22Rv1 (cell line): ENCODE measurements at regions not wholly inside any gene's neighbourhood (a gene's known extent, or its start where the extent isn't known, plus 50 kb on each side); places are given as distances from the start of the nearest gene placed in this dataset.

Experiments
- H3K27ac ChIP-seq: fragments of 450-650 bp; 2 replicates; pipeline ENCODE4 v1.5.1; 2017
- CTCF ChIP-seq: fragments of 450-650 bp; IDR thresholded peaks from 2 replicates; pipeline ENCODE4 v1.5.1; 2017; ENCODE audit warnings: mild to moderate bottlenecking
- ZFX ChIP-seq: fragments of 450-650 bp; IDR thresholded peaks from 2 replicates; pipeline ENCODE4 v1.6.1; 2017; ENCODE audit warnings: antibody characterized with exemption, borderline replicate concordance

DNA sequence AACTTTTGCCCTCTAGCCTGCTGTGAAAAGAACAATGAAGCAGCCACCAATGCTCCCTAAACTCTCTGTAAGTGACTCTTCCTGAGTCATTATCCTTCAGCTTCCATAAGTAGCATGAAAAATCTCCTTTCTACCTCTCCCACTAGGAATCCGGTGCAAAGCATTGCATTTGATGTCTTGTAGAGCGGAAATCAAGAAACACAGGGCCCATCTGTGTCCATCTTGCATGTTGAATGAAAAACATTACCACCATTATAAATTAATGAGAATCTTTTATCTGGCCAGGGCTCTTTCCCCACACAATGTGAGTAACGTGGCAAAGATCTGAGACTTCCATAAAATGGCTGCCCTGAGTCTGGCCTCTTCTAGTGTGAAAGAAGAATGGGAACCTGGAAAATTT lies 324.4 kb downstream of the ADGRL2 start:
- H3K27ac ChIP-seq, result no peak overlapping the region

GRCh38 chr1:82121421-82121820 lies 320.7 kb downstream of the ADGRL2 start:
- TF ChIP-seq ZFX (no peak), CTCF (no peak)
- H3K27ac ChIP-seq, result no peak overlapping the region

More for the DNA sequence above, 324.4 kb downstream of the ADGRL2 start:
- TF ChIP-seq CTCF (no peak), ZFX (no peak)

DNA sequence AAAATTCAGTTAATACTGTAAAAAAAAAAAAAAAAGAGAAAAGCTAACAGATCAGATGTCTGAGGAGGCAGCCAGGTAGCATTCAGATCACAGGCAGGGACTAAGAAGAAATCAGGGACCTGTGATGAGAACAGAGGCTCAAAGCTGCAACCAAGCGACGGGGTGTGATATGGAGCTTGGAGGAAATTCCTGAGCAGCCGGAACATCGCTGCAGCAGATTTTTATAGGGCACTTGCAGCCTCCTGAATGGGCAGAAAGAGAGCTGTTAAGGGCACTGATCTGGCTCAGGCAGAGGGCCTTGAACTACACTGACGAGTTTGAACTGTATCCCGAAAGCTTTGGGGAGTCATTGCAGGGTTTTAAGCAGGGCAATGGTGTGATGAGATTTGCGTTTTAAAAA lies 315.4 kb downstream of the ADGRL2 start:
- no peak overlapping the region for H3K27ac ChIP-seq
- no peak for TF ChIP-seq ZFX
- no peak for TF ChIP-seq CTCF

DNA sequence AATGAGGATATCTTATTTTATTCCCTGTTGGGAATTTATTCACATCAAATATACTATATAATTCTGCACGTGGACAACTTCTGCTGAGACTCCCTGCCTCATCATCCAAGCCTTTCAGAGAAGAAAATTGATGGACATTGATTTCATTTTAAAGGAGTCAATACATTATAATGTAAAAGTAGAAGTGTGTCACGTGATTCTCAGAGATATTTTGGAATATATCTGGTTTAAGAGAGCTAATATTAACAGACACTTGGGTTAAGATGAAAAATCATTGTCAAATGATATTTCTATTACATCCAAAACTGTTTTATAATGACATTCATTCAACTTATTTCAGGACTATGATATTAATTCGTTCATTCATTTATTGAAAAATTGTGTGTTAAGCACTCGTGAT lies 314.2 kb downstream of the ADGRL2 start:
- H3K27ac ChIP-seq, result no peak overlapping the region
- no peak for TF ChIP-seq ZFX
- TF ChIP-seq CTCF, result no peak

- no peak for TF ChIP-seq ZFX
- TF ChIP-seq CTCF, result no peak
- H3K27ac ChIP-seq, result no peak overlapping the region
These were observed 309.9 kb downstream of the ADGRL2 start for GRCh38 chr1:82110366-82111254.

- no peak overlapping the region for H3K27ac ChIP-seq
- no peak for TF ChIP-seq ZFX
- TF ChIP-seq CTCF, result no peak
These were observed 308.1 kb downstream of the ADGRL2 start for GRCh38 chr1:82108843-82109242.

- TF ChIP-seq ZFX (no peak), CTCF (no peak)
- H3K27ac ChIP-seq, result no peak overlapping the region
These were observed 305.9 kb downstream of the ADGRL2 start for GRCh38 chr1:82106672-82107071.
